Medulla oblongata (tissue), 1 donor: ENCODE measurements at regions not wholly inside any gene's neighbourhood (a gene's known extent, or its start where the extent isn't known, plus 50 kb on each side); places are given as distances from the start of the nearest gene placed in this dataset.
"Not testable (repeated sequence)": the region's sequence is repeated elsewhere in the genome, so short reads cannot be mapped to it uniquely, and the experiment has no call there.

Source experiments
- DNase-seq: peaks from one replicate; pipeline ENCODE4 v3.0.0-alpha.2; 2015; ENCODE audit errors: extremely low spot score

DNA sequence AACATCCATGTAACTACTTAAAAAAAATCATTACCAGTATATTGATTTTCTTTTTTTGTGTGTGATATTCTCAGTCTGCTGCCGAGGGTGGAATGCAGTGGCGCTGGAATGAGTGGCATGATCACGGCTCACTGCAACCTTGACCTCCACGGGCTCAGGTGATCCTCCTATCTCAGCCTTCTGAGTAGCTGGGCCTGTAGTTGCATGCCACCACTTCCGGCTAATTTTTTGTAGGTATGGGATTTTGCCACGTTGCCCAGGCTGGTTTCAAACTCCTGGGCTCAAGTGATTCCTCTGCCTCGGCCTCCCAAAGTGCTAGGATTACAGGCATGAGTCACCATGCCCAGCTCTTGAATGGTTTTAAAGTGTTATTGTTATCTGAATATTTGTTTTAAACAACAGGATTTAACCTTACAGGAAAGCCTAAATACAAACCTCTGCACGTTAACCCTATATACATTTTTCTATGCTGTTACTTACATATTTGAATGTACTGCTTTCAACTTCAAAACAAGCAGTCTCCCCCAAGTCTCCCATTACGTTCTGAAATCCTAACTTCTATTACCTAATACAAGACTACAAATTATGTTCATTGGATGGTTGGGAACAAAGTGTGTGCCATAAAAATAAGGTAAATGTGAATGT is 61.7 kb downstream of the KPNA2 start:
- no peak for DNase-seq

DNA sequence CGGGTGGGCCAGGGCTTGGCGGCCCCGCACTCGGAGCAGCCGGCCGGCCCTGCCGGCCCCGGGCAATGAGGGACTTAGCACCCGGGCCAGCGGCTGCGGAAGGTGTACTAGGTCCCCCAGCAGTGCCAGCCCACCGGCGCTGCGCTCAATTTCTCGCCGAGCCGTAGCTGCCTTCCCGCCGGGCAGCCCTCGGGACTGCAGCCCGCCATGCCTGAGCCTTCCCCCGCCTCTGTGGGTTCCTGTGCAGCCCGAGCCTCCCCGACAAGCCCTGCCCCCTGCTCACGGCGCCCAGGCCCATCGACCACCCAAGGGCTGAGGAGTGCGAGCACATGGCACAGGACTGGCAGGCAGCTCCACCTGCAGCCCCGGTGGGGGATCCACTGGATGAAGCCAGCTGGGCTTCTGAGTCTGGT is 63.8 kb downstream of the KPNA2 start:
- DNase-seq: not testable (repeated sequence)

DNA sequence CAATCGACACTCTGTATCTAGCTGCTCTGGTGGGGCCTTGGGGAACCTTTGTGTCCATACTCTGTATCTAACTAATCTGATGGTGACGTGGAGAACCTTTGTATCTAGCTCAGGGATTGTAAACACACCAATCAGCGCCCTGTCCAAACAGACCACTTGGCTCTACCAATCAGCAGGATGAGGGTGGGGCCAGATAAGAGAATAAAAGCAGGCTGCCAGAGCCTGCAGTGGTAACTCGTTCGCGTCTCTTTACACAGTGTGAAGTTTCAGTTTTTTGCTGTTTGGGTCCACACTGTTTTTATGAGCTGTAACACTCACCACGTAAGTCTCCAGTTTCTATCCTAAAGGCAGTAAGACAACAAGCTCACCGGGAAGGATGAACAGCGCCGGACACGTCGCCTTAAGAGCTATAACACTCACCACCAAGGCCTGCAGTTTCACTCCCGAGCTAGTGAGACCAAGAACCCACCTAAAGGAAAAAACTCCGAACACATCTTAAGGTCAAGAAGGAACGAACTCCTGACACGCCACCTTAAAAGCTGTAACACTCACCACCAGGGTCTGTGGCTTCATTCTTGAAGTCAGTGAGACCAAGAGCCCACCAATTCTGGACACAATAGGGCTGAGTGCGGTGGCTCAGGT is 64.6 kb downstream of the KPNA2 start:
- no peak for DNase-seq

DNA sequence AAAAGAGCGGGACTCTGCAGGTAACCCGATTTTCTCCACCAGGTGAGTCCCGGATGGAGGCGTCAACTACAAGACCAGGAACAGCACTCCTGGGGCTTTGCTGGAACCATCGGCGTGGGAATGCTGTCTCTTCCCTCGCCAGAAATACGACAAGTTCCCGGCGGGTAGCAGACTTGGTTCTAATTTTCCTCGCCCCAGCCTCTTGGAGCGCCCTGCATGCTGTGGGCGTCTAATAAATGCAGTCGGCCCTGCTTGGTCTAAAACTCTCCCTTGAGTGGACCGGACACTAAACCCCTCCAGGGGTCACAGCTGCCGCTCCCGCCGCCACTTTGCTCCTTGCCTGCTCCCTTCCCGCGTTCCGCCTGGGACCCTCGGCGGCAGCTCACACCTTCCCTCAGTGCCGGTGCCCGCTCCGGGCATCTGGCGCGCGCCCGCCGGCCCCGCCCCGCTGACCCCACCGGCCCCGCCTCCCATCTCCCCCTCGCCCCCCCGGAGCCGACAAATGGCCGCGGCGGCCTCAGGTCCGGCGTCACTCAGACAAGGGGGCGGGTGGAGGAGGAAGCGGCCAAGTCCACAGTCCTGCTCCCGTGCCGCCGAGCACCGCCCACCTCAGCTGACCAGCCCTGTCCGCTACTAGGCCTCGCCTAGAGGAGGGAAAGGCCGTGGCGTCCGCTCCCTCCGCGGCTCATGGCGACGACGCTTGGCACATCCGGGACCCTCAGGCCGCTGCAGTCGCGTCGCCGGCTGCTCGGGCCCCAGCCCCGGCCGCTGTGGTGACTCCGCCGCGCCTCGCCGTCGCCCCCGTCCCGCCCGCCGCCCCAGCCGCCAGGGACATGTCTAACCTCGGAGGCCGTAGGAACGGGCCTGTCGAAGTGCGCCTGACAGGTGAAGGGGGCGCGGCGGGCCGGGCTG is 65.8 kb downstream of the KPNA2 start:
- DNase-seq: peak; percentile 93

DNA sequence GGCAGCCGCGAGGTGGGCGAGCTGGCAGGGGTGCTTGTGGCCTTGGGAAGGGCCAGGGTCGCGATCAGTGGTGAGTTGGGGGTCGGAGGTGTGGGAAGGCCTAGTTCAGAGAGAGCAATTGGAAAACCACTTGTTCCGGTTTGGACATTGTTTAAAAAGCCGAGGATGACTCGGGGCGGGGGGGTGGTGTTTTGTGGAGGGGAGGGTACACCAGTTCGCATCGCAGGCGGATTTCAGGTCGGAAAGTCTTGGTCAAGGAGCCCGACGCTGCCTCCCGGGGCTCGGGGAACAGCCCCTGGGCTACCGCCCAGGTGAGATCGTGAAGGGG is 66.4 kb downstream of the KPNA2 start:
- DNase-seq: peak; percentile 18

DNA sequence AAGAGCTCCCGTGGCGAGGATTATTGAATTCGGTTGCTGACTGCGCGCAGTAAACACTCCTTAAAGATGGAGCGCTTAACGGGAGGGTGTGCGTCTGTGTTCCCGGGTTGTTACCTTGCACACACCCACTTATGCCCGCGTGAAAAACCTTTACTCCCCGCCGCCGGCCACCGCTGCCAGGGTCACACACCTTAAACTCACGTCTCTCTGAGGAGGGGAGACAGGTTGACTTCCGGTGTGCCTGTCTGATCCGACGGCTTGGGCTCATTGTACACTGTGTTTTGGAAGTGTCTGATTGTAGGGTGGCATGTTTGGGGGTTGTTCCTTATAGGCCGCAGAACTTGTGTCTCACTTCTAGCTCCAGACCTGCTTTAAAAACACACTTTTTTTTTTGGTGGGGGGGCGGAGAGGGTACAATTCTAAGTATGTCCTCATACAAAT is 66.8 kb downstream of the KPNA2 start:
- DNase-seq: peak; percentile 7

DNA sequence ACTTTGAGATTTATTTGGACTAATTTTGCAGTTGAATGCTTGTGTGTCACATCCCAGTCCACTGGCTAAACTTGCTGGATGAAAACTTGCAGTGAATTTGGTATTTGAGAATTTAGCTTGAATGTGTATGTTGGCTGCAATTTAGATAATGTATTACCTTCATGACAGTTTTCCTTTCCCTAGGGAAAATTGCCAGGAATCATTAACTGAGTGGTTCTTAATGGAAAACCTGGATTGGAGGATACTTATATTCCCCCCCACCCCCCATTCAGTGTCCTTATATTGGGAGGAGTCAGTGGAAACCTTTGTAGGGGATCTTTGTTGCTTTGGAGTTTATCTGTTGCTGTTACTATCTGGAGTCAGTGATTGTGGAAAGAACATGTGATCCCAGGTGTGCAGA is 67.6 kb downstream of the KPNA2 start:
- peak; percentile 15 for DNase-seq

DNA sequence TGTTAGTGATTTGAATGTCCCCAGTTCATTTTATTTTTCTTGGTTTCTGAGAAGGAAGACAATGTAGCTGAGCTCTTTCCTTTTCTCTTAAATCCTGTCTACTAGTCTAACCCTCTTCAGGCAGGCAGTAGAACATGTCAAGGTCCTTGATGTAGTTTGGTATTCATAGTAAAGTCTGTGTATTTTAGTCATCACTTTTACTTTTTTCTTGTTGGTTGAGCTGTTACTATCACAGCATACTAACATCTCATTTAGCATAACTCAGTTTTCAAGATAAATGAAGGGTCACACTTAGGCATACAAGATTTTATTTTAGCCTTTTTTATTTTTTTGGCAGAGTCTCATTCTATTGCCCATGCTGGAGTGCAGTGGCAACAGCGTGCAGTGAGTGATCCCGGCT is 70.5 kb downstream of the KPNA2 start:
- DNase-seq: no peak

DNA sequence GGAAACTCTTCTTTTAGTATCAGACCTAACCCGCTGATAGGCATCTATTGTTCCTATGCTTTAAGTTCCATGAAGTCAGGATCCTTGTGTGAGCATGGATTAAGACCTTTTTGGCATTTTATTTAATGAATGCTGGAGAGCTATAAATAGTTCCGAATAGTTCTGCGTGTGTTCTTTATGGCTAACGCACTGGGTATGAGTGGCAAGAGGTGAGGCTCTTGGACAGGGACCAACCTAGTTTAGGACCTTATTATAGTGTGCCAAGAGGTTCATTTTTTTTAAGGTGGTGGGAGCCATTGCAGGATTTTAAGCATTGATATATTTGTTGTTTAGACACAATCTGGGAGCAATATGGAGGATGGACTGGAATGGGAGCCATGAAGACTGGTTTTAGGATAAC is 71.8 kb downstream of the KPNA2 start:
- DNase-seq: no peak

DNA sequence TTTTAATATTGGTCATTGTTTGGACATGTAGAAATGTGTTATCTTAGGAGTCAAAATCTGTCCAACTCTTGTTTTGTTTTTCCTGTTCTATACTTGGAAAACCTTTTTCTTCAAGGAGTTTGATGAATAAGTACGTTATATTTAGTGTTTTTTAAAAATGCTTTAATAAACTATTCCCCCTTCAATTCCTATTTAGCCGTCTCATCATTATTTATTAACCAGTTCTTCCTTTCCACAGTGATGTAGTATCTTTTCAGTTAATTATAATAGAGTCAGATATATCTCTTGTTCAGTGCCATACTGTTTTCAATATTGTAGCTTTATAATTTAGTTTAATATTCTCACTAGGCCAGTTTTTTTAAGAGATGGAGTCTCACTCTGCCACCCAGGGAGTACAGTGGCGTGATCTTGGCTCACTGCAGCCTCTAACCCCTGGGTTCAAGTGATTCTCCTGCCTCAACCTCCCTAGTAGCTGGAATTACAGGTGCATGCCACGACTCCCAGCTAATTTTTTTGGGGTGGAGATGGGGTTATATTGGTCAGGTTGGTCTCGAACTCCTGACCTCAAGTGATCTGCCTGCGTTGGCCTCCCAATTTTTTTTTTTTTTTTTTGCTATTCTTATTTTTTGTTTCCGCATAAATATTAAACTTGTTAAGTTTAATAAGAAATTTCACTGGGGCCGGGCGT is 72.9 kb downstream of the KPNA2 start:
- DNase-seq: no peak

DNA sequence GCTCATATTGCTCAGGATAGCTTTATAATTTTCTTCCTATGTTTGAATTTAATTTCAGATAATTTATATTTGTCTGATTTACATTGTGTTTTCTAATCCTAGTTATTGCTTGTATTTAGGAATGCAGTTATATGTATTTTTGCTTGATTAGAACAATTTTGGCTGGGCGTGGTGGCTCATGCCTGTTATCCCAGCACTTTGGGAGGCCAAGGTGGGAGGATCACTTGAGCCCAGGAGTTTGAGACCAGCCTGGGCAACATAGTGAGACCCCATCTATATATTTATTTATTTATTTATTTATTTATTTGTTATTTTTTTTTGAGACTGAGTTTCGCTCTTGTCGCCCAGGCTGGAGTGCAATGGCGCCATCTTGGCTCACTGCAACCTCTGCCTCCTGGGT is 73.9 kb downstream of the KPNA2 start:
- DNase-seq: not testable (repeated sequence)

DNA sequence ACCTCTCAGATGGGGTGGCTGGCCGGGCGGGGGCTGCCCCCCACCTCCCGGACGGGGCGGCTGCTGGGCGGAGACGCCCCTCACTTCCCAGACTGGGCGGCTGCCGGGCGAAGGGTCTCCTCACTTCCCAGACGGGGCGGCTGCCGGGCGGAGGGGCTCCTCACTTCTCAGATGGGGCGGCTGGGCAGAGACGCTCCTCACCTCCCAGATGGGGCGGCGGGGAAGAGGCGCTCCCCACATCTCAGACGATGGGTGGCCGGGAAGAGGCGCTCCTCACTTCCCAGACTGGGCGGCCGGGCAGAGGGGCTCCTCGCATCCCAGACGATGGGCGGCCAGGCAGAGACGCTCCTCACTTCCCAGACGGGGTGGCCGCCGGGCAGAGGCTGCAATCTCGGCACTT is 80.7 kb downstream of the KPNA2 start:
- not testable (repeated sequence) for DNase-seq

DNA sequence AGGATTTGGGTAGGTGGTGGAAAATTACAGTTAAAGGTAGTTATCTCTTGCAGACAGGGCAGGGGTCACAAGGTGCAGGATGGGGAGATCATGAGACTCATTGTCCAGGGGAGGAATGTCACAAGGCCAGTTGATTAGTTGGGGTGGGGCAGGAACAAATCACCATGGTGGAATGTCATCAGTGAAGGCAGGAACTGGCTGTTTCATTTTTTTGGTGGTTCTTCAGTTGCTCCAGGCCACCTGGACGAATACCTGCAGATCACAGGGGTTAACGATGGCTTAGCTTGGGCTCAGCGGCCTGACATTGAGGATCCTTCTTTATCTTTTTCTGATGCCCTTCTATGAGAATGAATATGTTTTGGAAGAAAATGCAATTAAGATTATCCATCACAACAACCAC is 87.1 kb downstream of the KPNA2 start:
- no peak for DNase-seq

DNA sequence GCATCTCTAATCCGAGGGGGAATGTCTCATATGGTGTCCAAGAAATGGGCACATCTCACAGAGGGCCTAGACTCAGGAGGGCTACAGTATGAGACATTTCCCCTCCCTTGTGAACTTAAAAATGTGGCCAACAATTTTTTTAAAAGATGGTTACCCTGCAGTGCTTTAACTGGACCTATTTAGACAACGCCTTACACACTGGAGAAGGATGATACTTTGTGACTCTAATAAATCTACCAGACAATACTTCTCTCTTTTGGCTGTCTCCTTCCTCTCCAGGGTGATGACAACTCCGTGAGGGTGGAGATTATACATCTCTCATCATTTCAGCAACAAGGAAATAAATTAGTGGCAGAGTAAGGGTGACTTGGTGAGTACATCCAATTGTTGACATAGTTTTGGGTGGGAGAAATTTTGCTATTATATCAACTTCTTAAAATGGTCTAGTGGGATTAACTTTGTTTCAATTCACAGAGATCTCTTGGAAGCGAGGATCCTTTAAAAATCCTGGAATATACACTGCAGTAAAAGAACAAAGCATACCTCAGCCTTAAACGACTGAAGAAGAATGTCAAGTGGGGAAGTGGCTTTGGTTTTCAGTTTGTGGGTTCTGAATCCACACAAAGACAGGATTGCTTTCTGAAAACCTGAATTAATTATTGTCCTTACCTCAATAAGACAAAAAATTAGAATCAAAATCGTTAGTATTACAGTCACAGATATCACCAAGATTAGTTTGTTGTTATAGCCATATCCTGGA is 89.8 kb downstream of the KPNA2 start:
- no peak for DNase-seq

DNA sequence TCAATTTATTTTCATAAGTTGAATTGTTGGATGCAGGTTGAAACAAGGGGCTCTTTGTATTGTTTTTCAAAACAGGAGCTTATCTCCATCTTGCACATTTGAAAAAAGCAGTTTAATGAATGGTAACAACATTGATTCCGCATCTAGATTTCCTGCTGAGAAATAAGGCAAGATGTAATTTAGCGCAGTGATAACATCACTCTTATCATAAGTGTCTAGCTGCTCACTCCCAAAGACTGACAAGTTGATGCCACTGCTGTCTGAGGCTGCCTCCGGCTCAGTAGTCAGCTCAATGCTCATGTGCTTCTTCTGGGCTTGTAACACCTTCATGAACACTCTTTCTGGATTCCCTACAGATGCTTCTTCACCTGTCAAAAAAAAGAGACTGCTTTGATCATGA is 92.4 kb downstream of the KPNA2 start:
- no peak for DNase-seq

DNA sequence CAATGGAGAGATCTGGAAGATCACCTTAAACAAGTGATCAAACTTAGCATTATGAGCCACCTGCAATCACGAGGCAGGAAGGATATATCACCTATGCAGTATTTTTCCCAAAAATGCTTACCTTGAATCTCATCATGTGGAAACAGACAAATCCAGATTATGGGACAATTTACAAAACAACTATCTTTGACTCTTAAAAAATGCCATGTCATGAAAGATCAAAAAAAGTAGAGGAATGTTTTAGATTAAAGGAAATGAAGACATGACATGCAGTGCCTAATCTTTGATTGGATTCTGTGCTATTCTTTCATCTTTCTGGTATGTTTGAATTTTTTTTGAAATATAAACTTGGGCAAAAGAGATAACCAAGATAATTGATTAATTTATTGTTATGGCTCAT is 95.9 kb downstream of the KPNA2 start:
- no peak for DNase-seq

DNA sequence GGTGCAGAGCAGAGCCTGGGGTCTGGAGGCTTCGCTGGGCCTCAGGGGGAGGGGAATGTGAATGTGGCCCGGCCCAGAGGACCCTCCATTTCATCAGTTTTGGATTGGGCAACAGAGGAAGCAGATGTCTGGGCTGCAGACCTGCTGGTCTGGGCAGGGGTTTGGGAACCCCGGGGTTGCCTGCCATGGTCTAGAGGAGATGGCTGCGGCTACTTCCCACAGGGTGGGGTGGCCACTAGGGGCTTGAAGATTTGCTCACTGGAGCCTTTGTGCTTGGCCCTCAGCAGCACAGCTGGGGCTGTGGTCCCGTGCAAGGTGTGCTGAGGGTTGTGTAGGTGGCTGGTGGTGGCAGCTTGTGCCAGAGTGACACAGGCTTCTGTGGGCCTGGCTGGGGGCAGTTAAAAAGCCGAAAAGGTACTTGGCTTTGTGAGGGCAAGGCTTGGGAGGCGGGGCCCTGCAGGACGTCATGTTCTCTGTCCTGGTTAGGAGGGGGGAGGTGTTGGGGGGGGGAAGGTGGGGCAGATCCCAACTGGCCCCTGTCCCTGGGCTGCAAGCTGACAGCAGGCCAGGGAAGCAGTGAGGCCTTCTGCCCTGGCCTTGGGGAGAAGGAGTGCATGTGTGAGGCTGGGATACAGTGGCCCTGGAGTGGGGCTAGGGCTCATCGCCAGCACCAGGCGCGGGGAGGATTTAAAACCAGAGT is 98.0 kb downstream of the KPNA2 start:
- no peak for DNase-seq

DNA sequence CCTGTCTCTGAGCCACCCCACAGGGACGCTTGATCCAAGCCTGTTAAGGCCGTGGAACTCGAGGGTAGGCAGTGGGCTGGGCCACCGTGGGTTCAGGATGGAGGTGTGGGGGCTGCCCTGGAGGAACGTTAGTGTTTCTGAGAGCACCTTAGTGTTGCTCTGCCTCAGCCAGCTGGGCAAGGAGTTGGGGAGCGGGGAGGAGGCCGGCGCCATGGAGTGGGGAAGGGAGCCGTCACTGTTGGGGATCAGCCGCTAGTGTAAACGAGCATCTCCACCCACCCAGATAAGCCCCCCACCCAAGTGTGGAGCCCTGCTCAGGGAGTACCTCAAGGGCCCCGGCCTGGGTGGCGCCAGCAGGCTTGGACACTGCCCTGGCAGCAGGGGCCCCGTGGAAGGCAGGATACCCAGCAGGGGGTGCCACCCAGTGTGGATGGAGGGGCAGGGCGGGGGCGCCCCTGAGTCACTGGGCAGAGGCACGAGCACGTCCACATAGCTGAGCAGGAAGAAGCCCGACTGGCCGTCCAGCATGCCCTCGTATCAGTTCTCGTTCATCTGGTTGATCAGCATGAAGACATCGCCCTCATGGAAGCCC is 98.6 kb downstream of the KPNA2 start:
- DNase-seq: no peak

DNA sequence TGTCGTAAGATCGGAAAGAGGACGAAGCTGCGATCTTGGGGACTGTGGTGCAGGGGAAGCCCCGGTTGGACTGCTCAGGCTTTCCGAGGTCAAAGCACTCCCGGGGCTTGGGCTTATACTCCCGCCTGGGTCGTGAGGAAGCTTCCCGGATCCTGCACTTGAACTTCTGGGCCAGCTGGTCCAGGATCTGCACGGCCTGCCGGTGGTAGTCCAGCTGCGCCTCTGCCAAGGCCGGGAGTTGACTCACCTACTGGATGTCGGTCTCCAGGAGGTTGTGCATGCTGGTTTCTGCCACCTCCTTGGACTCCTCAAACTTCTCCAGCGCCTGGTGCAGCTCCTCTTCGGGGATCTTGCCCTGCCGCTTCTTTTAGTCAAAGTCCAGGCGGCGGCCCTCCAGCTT is 99.2 kb downstream of the KPNA2 start:
- DNase-seq: no peak

DNA sequence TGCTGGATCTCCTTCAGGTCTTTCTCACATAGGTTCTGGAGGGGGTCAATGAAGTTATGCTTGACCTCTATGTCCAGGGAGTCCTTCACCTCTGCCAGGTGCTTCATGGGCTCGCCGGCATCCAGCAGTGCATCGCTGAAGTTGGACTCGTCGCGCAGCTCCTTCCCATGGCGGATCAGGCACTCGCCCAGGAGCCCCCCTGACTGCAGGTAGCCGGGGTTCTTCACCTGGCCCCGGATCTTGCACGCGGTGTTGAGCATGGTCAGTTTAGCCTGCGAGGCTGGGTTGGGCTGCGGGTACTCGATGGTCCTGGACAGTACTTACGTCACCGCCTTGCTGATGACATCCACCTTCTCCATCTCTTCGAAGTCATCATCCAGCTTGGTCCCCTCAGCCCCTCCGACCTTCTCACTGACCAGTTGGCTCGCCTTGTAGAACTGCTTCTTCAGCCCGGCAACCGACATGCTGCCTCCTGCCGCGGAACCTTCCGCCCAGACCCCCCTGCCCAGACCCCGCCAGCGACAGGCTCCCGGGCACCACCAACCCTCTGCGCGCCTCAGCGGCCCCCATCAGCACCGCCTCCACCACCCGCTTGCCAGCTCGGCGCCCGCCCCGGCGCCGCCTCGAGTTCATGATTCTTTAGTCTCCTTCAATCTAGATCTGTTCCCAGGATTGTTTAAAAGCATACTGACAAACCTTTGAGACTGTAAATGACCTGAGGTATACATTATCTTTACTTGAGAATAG is 99.8 kb downstream of the KPNA2 start:
- DNase-seq: no peak
